HG02943 (cell line): ENCODE measurements at regions not wholly inside any gene's neighbourhood (a gene's known extent, or its start where the extent isn't known, plus 50 kb on each side); places are given as distances from the start of the nearest gene placed in this dataset.

ENCODE experiments used
- ATAC-seq: cut with Tn5 transposase; IDR thresholded peaks from one replicate; pipeline ENCODE4 v1.9.1; 2021; ENCODE audit warnings: mild to moderate bottlenecking, low read depth, moderate library complexity; ENCODE audit not compliant: unreplicated experiment

- ATAC-seq, result no peak
Observed at GRCh38 chr5:17882760-17883488, 248.7 kb downstream of the TAF11L14 start.

GRCh38 chr5:17888155-17888554 lies 253.9 kb downstream of the TAF11L14 start:
- no peak for ATAC-seq

GRCh38 chr5:17890501-17890900 lies 256.2 kb downstream of the TAF11L14 start:
- no peak for ATAC-seq

- ATAC-seq, result no peak
Observed at GRCh38 chr5:17891881-17892280, 257.6 kb downstream of the TAF11L14 start.

- ATAC-seq, result no peak
Observed at GRCh38 chr5:17893026-17893635, 258.9 kb downstream of the TAF11L14 start.

GRCh38 chr5:17895288-17896033 lies 261.2 kb downstream of the TAF11L14 start:
- ATAC-seq, result no peak

GRCh38 chr5:17896605-17897004 lies 262.3 kb downstream of the TAF11L14 start:
- ATAC-seq, result no peak

- ATAC-seq, result no peak
Observed at GRCh38 chr5:17897776-17898175, 263.5 kb downstream of the TAF11L14 start.

GRCh38 chr5:17898766-17899165 lies 264.5 kb downstream of the TAF11L14 start:
- ATAC-seq, result no peak

GRCh38 chr5:17907094-17907493 lies 272.8 kb downstream of the TAF11L14 start:
- ATAC-seq, result no peak

GRCh38 chr5:17910318-17910717 lies 276.1 kb downstream of the TAF11L14 start:
- no peak for ATAC-seq

GRCh38 chr5:17912794-17913193 lies 278.5 kb downstream of the TAF11L14 start:
- ATAC-seq, result no peak

- ATAC-seq, result no peak
Observed at GRCh38 chr5:17916446-17916845, 282.2 kb downstream of the TAF11L14 start.

GRCh38 chr5:17917465-17917864 lies 283.2 kb downstream of the TAF11L14 start:
- ATAC-seq, result no peak

- ATAC-seq, result no peak
Observed at GRCh38 chr5:17918373-17919104, 284.3 kb downstream of the TAF11L14 start.

- ATAC-seq, result no peak
Observed at GRCh38 chr5:17925276-17925675, 291.0 kb downstream of the TAF11L14 start.

GRCh38 chr5:17928581-17928981 lies 294.3 kb downstream of the TAF11L14 start:
- ATAC-seq, result no peak

- ATAC-seq, result no peak
Observed at GRCh38 chr5:17929171-17929570, 294.9 kb downstream of the TAF11L14 start.

GRCh38 chr5:17930346-17930745 lies 296.1 kb downstream of the TAF11L14 start:
- ATAC-seq, result no peak

- no peak for ATAC-seq
Observed at GRCh38 chr5:17944046-17944445, 309.8 kb downstream of the TAF11L14 start.

- no peak for ATAC-seq
Observed at GRCh38 chr5:17947029-17947428, 312.8 kb downstream of the TAF11L14 start.
